ENCODE measurements at regions not wholly inside any gene's neighbourhood (a gene's known extent, or its start where the extent isn't known, plus 50 kb on each side); places are given as distances from the start of the nearest gene placed in this dataset.
"Not testable (repeated sequence)": the region's sequence is repeated elsewhere in the genome, so short reads cannot be mapped to it uniquely, and the experiment has no call there.

DNA sequence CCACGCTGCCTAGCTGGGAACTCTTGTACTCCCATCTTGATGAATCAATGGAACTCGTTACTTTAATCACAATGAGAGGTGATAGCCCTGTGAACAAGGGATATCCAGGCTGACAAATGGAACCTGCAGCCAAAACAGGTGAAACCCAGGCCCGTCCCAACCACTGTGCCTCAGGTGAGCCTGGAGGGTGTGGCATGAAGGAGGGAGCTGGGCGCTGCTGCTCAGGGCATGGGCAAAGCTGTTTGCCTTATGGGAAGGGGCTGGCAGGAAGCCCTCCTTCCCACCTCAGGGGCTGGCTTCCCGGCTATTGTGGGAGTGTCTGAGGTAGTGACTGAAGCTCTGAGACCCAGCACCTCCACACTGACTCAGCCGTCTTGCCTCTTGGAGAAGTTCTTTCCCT, 209.4 kb upstream of the ATP6AP2 start:
- DNase-seq = no peak

DNA sequence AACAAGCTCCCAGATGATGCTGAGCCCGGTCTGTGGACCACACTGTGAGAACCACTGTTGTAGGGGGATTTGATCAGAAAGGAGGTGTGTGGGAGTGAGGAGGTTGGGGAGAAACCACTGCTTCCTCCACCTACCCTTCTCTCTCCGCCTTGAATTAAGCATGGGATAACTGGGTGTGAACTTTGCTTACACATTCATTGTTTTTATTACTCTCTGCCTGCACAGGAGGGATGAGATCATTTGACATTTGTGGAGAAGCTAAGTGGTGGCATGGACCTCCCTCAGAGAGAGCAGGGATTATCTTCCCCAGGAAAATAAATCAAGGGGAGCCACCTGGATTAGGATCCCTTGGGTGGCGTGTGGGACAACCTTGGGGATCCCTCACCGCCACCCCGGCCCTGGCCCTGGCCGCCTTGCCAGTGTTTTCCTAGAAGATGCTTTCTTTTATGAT, 212.1 kb upstream of the ATP6AP2 start:
- no peak for DNase-seq

DNA sequence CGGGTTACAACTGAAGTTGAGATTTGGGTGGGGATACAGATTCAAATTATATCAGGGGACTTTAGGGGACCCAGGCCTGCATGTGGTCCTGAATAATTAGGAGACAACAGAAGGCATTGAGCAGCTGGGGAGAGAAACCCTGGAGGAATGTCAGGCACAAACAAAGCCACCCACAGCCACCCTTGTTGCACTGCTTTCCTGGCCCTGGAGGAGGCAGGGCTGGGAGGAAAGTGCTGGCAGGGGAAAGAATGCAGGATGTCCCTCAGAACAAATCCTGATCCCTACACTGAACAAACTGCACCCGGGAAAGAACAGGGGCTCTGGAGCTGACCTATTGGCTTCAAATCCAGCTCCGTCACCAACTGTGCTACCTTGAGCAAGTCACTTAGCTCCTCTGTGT, 214.1 kb upstream of the ATP6AP2 start:
- no peak for DNase-seq

DNA sequence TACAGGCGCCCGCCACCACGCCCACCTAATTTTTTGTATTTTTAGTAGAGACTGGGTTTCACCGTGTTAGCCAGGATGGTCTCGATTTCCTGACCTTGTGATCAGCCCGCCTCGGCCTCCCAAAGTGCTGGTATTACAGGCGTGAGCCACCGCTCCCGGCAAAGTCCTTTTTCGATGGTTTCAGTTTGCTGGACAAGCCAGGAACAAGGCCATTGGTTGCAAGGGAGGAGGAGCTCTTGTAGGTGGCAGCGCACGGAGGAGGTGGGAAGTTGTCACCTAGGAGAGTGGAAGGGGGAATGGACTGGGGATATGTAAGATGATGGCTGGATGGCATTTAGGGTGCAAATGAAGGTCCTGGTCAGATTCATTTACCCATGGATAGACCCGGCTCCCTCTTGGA, 218.5 kb upstream of the ATP6AP2 start:
- DNase-seq = not testable (repeated sequence)

DNA sequence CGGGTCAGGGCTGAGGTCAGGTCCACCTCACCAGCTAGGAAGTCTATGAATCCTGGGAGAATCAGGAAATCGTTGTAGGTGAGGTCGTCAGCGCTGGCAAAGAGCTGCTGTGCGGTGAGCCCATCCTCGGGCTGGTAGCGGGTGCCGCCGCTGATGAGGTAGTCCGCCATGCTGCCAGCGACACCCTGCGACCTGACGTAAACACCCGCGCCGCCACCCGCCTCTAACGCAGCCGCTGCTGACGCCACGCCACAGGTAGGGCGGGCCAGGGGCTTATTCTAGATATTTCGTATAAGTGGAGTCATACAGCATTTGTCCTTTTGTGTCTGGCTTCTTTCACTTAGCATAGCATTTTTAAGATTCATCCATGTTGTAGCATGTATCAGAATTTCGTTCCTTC, 220.2 kb upstream of the ATP6AP2 start:
- DNase-seq = no peak

DNA sequence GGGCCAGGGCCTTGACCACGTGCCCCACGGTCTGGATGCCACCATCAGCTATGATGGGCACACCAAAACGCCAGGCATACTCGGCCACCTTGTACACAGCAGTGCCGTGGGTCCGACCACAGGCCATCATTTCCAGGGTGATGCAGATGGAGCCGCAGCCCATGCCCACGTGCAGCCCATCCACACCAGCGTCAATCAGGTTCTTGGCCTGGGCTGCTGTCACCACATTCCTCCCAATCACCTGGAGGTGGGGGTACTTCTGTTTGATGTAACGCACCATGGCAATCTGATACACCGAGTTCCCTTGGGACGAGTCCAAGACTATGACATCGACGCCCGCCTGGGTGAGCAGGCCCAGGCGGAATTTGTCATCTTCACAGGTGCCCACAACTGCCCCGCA, 221.2 kb upstream of the ATP6AP2 start:
- DNase-seq = no peak

DNA sequence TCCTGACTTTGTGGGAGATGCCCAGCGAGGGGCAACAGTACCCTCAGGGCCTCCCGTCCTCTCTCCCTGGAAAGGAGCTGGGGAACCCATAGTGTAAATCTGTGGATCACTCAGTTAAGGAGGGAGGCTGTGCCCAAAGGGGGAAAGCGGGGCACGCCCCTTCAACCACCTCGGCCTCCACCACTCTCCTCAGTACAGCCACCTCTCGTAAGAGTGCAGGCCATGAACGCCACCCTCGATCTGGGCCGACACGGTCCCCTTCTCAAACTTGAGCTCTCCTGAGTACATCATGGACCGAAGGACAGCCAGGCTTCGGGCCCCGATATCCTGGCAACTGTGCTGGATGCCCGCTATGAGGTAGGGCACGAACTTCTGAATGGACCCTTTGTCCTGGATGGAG, 221.8 kb upstream of the ATP6AP2 start:
- no peak for DNase-seq

DNA sequence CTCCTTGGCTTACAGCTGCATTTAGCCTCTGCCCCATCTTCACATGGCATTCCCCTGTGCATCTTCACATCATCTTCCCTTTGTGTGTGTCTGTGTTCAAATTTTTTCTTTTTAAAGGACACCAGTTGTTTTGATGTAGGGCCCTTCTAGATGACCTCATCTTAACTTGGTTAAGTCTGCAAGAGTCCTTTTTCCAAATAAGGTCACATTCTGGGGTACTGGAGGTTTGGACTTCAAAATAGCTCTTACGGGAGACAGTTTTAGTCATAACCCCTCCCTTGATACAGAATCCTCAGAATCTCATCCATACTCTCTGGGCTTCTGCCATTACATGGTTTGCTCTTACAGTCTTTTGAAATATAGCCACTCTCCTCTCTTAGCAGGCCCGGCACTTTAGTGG, 231.5 kb upstream of the ATP6AP2 start:
- DNase-seq = no peak

DNA sequence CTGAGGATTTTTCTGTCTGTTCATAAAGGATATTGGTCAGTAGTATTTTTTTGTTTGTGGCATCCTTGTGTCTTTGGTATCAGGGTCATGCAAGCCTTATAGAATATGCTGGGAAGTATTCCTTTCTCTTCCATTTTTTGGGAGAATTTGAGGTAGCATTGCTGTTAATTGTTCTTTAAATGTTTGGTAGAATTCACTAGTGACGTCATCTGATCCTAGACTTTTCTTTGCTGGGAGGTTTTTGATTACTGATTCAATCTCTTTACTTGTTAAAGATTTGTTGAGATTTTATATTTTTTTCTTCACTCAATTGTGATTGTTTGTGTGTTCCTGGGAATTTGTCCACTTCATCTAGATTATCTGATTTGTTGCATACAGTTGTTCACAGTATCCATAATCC, 234.4 kb upstream of the ATP6AP2 start:
- no peak for DNase-seq

DNA sequence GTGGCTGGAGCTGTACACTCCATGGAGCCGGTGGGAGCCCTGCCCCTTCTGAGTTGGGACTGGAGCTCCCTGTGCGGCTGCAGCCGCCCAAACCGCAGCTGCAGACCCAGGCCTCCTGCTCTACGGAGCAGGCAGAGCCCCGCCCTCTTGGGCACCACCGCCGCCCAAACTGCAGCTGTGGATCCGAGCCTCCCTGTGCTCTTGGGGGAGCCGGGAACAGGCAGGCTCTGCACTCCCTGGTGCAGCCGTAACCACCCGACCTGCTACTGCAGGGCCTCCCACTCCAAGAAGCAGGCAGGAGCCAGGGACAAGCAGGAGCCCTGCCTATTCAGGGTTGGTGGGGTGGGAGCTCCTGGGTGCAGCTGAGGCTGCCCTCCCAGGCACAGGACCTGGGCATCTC, 237.5 kb upstream of the ATP6AP2 start:
- no peak for DNase-seq

DNA sequence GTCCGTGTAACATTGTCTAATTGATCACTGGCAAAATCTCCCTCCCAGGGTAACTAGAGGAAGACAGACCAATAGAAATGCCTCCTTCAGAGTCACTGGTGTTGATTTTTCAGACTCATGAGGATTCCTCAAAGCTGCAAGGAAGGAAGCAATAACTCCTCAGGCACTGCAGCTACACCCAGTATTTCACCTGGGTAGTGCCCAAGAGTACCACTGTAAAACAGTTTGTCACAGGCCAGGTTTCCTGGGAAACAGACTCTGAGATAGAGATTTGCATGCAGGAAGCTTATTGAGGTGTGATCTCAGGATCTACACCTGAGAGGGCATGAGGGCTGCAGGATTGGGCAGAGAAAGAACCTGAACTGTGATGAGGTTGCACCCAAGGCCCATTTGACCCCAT, 240.7 kb upstream of the ATP6AP2 start:
- no peak for DNase-seq

DNA sequence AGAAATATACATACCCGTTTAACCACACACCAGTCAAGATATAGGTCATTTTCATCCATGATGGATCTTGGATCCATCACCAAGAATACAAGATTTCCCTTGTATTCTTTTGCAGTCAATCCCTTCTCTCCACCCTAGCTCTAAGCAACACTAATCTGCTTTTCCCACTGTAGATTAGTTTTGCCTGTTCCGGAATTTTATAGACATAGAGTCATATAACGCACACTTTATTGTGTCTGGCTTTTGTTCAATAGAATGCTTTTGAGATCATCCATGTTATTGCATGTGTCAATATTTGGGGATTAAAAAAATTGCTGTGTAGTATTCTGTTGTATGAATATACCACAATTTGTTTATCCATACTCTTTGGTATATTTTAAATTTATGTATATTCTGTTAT, 235.6 kb upstream of the BCOR start:
- DNase-seq = no peak

DNA sequence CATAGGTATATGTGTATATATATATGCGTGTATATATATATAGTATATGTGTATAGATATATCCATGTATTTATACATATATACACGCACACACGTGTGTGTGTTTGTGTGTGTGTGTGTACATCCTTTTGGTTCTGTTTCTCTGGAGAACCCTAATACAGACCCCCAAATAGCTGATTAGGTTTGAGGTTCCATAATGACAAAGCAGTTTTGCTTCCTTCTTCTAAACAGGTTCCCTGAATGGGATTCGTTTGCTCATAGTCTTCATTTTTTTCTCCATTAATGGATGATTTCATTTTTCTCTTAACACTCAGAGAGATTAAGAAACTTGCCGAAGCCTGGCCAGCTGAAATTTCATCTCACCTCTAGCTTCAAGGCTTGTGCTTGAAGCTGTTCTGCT, 234.0 kb upstream of the BCOR start:
- no peak for DNase-seq

DNA sequence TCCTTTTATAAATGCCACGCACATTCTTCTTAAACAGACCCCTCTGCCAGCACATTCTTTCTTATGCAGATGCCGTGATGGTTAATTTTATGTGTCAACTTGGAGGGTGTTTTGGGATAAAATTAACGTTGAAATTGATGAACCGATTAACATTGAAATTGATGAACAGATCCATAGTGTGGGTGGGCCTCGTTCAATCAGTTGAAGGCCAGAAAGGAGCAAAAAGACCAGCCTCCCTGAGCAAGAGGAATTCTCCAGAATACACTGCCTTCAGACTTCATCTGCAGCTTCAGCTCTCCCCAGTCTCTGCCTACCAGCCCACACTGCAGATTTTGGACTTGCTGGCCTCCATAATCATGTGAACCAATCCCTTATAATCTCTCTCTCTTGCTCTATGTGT, 233.6 kb upstream of the BCOR start:
- no peak for DNase-seq

DNA sequence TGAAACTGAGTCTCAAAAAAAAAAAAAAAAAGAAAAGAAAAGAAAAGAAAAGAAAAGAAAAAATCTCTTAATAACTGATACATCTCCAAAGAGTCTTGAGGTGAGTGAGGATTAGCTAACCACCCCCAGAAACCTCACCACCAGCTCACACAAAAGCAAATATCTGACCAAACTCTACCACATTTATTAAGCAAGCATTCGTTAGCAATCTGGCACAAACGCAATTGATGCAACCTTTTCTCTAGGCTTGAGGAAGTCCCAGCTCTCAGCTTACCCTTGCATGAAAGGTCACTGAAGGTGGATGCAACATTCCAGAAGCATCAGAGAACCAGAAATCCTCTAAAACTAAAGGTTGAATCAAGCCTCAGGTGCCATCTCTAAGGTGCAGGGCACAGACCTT, 231.9 kb upstream of the BCOR start:
- no peak for DNase-seq

DNA sequence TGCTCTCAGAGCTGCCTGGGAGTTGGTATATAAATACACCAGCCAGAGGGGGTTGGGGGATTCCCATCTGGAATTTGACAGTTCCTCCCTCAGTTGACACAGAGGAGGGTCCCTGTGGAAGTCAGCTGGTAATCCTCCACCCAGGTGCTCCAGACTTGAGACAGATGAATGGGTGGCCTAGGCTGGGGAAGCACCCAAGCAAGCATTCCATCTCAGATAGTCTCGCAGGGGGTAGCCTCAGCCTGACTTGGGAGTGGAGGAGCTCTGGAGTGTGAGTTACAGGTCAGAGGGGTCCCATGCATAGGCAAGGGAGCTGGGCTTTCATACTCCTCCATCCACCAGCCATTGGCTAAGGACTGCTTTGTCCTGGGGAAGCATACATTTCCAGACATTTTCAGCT, 229.3 kb upstream of the BCOR start:
- DNase-seq = no peak

DNA sequence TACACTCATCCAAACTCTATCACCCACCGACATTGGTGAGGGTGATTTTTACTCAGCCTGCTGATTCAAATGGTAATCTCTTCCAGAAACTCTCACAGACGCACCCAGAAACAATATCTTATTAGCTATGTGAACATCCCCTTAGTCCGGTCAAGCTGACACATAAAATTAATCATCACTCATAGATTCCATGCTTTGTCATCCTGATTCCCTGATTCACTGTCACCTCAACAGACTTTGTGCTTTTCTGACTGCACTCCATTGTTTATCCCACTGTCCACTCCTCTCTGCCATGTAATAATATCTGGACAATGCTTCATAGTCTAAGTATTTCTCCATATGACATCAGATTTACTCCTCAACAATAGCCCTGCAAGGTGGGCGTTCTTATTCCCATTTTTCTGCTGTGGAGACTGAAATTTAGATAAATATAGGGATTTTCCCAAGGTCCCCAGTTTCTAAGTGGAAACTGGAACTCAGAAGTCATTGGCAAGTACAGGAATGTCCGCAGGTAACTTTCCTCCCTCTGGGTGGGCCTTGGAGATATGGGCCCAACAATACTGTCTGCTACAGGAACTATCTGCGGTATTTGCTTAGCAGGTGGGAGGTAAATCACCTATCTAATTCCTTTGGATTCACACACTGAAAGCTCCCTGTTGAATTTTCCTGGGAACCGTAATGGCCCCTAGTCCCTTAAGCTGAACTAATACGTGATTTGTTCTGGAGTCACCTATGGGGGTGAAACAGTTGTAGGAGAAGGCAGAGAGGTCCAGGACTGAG, 228.6 kb upstream of the BCOR start:
- peak; percentile 0 for DNase-seq

DNA sequence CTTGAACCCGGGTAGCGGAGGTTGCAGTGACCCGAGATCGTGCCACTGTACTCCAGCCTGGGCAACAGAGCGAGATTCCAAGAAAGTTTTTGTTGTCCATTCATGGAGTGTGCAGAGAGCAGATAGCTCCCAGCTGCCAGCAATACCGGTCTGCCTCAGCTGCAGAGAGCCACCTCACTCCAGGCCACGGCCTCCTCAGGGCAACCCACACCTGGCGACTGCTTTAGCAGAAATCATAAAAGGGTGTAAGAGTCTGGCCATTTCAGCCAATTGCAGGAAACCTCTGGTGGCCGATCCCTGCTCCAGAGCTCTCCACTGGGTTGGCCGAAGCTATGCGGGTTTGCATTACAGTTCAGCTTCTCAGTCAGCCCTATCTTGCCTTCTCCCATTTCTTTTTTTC, 227.4 kb upstream of the BCOR start:
- no peak for DNase-seq

DNA sequence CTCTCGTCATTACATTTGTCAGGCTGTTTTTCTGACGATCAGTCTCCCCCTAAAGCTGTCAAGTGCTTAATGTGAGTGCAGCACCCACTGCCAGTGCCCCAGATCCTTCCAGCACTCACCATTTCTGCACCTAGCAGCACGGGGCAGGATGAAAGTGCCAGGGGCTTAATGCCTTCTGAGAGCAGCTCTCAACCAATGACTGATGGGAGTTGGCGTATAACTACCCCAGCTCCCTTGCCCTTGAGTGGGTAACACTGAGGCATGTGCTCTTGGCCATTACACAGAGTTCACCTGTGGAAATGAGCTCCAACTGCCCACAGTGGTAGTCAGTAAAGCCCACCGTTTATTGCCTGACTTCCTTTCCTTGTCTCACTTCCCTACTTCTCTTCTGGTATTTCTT, 226.2 kb upstream of the BCOR start:
- no peak for DNase-seq

DNA sequence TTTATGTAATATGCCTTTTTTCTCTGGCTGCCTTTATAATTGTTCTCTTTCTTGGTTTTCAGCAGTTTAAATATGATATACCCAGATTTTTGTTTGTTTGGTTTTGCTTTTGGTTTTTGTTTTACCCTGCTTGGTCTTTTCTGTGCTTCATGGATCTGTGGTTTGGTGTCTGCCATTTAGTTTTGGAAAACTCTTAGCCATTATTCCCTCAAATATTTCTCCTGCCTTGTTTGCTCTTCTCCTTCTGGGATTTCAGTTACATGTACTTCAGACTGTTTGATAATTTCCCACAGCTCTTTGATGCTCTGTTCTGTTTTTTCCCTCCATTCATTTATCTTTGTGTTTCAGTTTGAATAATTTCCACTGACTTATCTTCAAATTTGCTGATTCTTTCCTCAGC, 223.1 kb upstream of the BCOR start:
- no peak for DNase-seq

DNA sequence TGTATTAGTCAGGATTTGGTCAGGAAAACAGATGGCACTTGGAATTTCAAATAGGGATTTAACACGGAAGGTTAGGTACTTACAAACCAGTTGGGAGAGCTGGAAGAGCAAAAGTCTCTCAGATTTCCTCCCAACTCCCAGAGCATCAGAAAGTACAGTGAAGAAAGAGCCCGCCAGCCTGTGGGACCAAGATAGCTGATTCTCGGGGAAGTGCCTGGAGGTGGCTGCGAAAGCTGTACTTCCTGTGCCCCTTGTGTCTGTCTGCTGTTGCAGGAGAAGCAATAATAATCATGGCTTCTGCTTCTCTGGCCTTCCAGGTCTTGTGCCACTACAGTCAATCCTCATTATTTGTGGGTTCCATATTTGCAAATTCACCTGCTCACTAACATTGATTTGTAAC, 221.0 kb upstream of the BCOR start:
- no peak for DNase-seq

DNA sequence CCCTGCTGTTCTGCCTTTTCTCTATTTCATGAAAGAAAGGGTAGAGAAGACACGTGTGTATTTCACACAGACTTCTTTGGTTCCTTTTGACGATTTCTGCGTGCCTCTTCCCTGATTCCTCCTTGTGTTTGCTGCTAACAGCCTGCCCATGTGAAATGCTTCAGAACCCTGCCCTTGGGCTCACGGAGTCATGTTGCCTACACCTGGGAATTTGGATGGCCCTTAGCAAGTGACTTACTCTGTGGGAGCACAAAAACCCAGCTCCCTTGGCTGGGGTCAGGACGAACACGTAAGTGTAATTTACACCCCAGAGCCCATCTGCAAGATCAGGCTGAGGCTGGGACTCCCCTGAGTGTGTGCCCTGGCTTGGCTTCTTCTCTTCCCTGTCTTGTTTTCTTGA, 220.3 kb upstream of the BCOR start:
- DNase-seq = no peak

DNA sequence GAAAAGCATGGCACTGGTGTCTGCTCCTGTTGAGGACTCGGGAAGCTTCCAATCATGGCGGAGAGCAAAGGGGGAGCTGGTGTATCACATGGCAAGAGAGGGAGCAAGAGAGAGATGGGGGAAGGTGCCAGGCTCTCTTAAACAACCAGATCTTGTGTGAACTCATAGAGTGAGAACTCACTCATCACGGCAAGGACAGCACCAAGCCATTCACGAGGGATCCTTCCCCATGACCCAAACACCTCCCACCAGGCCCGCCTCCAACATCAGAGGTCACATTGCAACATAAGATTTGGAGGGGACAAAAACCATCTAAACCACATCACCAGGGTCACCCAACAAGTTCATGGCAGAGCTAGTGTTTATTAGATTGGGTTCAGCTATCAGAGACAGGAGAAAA, 218.7 kb upstream of the BCOR start:
- no peak for DNase-seq

DNA sequence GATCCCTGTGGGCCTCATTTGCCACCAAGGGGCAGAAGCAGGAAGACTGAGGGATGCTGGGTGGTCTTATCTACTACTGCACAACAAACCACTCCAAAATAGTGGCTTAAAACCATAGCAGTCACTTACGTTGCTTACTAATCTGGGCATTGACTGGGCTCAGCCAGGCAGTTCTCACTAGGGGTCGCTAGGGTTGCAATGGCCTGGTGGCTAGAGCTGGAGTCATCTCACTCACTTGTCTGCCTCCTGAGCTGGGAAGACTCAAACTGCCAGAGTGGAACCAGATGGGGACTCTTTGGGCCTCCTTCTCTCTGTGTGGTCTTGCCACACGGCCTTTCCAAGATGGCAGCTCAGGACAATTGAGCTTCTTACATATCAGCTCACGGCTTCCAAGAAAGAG, 216.3 kb upstream of the BCOR start:
- DNase-seq = no peak

DNA sequence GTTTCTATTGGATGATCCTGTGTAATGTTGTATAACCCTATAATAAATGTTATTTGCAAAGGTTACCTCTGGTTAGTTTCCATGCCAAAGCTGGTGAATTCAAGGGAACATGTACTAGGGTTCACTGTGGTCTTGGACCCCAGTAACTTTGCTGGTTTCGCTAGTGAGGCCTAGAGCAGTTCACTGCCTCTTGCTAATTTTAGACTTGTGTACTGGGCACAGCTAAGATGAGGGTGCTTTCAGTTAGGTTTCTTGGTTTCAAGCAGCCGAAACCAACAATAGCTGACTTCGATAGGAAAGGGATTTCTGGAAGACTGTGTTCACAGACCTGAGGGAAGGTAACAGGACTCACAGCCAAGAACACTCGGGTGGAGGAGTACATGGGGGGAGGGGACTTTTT, 215.5 kb upstream of the BCOR start:
- no peak for DNase-seq

DNA sequence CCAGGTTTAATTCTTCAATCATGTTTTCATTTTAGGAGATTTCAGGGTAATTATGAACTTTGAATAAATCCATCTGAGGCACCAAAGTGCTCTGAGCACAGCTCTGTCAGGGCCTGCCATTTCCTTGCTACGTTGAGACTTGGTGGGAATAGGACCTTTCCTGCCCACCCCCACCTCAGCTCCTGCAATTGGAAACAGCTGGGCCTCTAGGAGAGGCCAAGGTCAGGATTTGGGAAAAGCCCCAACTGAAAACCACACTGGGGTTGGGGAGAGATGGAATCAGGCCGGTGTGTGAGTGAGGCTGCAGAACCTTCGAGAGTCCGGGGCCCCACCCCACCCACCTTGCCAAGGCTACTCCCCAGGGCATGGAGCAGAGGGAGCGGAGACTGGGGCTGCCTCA, 212.7 kb upstream of the BCOR start:
- no peak for DNase-seq
